ENCODE measurements at regions not wholly inside any gene's neighbourhood (a gene's known extent, or its start where the extent isn't known, plus 50 kb on each side); places are given as distances from the start of the nearest gene placed in this dataset.
A peak's percentile ranks its signal among the peaks of the same experiment; 100 is the strongest.
"Not testable (repeated sequence)": the region's sequence is repeated elsewhere in the genome, so short reads cannot be mapped to it uniquely, and the experiment has no call there.

DNA sequence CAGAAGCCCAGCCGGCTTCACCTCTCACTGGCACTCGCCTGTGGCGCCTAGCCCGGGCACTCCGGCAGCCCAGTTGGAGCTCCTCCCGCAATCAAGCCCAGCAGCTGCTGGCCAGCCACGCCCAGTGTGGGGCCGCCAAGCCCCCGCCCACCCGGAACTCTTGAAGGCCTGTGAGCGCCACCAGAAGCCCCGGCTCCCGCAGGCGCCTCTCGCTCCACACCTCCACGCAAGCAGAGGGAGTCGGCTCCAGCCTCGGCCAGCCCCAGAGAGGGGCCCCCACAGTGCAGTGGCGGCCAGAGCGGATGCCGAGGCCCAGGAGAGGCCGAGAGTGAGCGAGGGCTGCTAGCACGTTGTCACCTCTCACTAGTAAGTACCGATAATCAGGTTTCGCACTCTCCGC lies 240.7 kb downstream of the TFEC start:
- DNase-seq = no peak

DNA sequence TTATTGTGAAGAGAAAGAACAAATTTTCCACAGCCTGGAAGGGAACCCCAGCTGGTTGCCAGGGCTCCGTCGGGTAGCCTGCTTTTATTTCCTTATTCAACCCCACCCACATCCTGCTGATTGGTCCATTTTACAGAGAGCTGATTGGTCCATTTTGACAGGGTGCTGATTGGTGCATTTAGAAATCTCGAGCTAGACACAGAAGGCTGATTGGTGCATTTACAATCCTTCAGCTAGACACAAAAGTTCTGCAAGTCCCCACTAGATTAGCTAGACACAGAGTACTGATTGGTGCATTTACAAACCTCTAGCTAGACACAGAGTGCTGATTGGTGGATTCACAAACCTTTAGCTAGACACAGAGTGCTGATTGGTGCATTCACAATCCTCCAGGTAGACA lies 241.1 kb downstream of the TFEC start:
- not testable (repeated sequence) for DNase-seq

DNA sequence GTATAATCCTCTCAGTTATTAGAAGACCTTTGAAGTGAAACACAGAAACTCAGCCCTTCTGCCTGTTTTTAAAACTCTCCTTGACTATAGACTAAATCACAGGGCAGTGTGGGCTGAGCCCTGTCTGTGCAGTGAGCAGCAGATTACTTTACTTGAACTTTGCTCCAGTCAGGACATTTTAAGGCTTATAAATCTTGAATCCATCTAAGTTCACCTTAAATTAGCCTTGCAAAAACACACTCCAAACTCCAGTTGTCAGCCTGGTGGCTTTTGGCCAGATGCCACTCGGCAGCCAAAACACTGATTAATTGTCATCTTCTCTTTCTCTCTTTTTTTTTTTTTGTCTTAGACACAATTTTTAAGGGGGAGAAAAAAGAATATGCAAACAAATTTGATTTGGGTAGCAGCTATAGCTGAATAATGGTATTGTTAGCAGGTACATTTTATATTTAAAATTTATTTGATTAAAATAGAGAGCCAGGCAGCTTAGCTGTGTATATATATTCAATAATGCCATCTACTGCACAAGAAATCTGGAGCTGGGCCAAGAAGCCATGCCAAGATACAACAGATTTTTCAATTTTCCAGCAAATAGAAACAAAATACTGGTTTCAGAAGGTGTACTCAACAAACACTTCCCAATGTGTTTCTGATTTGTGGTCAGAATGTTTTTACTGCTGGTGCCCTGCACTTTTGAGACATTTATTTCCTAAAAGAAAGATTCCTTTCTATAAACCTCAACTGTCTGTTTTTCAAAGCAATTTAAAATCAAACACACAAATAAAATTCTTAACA lies 247.7 kb downstream of the TFEC start:
- peak; percentile 52 for DNase-seq

DNA sequence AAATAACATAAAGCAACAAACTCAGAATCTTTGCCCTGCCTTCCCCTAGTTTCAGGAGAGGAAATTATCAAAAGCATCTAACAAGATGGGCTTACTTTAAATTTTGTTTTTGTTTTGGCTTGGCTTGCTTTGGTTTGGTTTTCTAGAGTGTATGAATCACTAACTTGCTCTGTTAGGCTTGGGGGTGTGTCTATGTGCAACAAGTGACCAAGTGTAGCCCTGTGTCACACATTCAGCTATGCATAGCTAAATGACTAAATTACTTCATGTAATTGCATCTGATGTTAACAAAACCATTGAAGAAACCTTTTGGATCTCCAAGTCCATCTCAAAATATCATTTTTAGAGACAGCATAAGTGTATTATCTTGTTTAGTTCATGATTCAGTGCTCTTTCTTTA lies 251.0 kb downstream of the TFEC start:
- peak; percentile 5 for DNase-seq

DNA sequence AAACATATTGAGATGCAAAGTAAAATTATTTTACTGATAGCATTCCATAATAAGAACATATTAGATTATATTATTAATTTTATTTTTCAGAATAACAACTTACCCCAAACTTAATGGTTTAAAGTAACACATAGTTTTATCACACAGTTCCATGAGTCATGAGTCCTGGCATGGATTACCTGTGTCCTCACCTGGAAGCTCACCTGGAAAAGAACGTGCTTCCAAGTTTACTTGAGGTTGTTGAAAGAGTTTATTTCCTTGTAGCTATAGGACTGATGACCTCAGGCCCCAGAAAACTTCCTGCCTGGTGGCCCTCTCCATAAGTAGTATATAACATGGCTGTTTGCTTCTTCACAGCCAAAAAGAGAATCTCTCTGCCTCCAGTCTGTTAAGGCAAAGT lies 254.6 kb downstream of the TFEC start:
- DNase-seq = no peak

DNA sequence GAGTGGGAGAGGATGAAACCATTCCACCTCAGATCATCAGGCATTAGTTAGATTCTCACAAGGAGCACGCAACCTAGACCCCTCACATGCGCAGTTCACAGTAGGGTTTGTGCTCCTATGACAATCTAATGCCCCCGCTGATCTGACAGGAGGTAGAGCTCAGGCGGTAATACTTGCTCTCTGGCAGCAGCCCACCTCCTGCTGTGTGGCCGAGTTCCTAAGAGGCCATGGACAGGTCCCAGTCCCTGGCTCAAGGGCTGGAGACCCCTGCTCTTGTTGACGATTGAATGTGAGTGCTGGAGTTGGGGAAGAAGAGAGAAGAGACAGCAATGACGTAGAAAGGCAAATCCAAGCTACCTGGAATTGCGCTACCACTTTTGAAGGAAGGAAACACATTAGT lies 267.2 kb downstream of the TFEC start:
- no peak for DNase-seq

DNA sequence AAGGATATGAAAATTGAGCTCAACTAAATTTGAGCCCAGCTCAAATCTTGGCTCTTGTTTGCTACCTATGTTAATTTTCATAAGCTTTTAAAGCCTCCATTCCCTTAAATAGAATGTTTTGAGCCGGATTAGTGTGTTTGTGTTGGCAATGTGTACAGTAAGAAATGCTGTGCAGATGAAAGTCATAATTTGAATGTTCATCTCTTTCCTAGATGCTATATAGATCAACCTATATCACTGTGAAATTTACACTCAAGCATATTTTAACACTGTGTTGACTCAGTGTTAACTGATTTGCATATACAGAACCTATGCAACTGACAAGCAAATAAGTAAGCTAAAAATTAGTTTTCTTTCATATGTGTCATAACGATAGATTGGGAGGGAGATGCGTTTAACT lies 272.5 kb downstream of the TFEC start:
- DNase-seq = no peak

DNA sequence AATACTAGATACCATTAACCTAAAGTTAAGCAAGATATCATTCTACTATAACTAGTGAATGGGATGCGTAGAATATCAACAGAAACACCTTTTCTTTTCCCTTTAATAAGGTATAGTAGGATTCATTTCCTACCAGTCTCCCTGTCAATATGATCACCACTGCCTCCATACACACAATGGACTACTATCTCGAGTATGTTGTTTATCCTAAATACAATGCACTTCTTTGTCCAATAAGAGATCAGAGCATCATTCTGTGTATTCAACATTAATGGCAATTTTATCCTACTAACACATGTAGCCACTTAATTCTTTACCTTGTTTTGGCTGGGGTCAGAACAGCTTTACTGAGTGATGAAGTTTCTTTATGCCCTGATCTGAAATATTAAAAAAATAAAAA lies 276.3 kb downstream of the TFEC start:
- no peak for DNase-seq

DNA sequence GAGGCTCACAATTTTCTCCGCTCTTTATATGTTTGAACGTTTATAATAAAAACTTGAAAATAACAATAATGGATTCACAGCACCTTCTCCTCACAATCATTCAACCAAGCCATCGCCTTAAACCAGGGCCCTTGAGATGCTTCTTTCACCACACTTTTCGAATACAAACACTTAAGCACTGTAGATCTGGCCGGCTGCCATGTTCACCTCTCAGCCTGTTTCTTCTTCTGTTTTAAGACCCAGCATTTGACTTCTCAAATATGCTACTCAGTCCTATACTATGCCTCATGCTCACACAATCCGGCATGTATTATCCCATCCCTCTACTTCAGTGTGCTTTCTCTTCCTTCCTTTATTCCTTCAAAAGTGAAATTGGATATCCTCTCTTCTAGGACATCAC lies 280.6 kb downstream of the TFEC start:
- no peak for DNase-seq

DNA sequence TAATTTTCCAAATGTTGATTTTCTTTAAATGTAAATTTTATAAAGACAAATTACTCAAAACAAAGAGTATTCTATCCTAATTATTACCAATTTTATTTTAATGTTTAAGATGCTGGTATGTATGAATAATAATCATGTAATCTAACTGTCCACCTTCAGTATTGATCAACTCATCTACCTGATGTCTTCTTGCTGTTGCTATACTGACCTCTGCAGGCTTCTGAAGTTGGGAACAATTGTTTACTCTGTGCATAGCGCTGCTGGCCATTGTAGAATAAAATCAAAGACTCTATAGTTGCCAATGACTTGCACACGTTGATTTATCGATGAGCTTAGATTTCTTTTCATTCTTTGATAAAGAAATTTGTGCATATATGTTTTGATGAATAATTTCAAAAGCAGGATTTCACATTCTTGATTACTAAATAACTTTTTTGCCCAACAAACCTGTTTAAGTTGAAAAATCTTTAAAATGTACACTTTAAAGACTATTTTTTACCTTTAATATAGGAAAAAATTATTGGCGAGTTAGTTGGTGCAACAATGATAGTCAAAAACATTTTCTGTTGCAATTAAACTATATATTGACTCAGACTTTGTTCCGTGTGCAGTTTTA lies 282.3 kb downstream of the TFEC start:
- peak; percentile 9 for DNase-seq

DNA sequence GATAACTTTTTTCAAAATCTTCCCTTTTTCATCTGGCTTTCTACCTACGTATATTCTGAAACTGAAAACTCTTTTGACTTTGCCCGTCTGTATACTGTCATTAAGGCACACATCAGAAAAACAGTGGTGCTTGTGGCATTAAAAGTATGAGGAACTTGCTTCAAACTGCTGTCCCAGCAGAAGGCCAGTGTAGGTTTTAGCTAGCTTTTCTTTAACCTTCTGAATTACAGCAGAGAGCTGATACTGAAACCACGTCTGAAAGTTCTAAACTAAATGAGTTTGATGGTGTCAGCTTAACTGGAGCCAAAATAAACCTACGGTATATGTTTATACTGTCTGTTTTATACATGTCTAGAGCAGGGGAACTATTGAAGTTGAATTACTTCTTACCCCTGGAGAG lies 283.4 kb downstream of the TFEC start:
- DNase-seq = no peak

DNA sequence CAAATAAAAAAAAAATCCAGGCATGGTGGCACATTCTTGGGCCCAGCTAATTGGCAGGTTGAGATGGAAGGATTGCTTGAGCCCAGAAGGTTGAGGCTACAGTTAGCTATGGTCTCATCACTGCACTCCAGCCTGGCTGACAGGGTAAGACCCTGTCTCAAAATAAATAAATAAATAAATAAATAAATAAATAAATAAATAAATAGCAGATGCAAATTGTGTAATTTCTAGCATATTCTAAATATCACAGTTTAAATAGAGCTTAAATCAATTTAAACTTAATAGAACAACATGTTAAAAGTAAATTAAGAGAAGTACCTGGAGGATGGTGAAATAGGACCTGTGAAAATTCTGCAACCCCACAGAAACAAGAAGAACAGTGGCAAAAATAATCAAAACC lies 290.5 kb downstream of the TFEC start:
- no peak for DNase-seq

DNA sequence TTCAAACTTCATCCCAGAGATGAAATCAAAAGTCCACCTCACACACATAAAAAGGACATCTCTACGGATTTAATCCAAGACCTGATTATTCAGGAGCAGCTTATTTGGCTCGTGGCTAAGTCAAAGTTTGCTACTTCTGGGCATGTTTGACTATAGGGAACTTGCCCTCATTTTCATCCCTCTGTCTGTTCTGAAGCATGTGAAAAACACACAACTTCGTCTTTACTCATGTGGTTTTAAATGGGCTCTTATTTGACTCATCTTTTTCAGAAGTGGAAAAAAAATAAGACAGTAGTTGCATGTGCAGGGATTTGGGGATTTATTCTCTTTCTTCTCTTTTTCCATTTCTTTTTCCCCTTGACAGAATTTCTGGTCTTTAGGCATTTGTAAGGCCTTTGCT lies 295.9 kb downstream of the TFEC start:
- DNase-seq = peak; percentile 46

DNA sequence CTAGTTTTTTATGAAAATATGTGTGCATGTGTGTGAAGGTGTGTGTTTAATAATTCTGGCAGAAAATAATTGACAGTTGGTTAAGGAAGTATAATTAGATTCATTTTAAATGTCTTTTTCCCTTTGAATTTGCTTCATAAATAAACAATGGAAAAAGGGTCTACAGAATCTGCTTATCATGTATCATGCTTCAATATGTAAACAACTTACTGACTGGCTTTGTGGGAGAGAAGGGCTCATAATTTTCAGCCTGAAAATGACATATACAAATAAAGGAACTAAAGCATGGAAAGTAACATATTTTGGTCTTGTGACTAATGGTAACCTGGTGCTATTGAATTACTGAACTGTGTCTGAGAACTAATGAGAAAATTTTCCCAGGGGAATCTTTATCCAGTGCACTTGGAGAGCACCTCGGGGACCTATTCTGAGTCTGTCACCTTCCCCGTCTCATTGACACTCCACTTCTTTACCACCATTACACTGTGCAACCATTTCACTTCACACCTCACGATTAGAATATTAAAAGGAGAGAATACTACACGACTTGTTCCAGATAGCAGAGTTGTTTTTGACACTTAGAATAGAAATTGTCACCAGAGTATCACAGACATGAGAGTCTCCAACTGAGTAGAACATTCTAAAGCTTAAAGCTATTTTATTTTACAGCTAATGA lies 298.6 kb downstream of the TFEC start:
- no peak for DNase-seq

DNA sequence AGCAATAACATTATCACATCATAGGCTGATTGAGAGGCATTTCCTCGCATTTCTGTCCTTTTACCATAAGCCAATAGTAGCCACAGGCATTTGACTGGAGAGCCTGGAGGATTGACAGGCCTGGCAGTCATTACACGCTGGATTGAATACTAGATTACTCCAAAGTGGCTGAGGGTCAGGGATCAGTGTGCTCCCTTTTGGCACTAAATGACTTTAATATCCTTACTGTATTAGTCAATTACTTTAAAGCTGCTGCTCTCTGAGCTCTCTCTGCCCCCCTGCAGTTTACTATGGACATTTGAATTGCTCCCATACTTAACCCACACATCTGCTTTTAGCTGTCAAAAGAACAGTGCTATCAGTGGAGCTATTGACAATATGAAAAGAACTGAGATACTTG lies 302.0 kb downstream of the TFEC start:
- no peak for DNase-seq

DNA sequence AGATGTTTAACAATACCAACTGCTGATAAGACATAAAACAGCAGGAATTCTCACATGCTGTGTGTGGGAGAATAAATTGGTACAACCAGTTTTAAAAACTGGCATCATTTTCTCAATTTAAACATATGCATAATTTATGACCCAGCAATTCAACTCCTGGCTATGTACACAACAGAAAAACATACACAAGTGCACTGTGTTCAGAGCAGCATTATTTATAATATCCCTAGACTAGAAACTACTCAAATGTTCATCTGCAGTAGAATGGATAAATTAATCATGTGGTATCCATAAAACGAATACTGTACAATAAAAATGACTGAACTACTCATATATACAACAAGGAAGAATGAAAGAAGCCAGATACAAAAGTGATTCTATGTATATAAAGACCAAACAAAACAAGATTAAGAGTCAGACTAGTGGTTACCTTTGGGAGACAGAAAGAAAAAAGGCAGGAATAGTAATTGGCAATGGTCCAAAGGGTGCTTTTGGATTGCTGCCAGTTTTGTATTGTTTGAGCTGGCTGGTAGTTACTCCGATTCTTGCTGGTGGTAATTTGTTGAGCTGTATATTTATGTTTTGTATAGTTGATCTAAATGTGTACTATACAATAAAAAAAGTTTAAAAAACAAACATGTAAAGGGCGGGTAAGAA lies 306.0 kb downstream of the TFEC start:
- no peak for DNase-seq

DNA sequence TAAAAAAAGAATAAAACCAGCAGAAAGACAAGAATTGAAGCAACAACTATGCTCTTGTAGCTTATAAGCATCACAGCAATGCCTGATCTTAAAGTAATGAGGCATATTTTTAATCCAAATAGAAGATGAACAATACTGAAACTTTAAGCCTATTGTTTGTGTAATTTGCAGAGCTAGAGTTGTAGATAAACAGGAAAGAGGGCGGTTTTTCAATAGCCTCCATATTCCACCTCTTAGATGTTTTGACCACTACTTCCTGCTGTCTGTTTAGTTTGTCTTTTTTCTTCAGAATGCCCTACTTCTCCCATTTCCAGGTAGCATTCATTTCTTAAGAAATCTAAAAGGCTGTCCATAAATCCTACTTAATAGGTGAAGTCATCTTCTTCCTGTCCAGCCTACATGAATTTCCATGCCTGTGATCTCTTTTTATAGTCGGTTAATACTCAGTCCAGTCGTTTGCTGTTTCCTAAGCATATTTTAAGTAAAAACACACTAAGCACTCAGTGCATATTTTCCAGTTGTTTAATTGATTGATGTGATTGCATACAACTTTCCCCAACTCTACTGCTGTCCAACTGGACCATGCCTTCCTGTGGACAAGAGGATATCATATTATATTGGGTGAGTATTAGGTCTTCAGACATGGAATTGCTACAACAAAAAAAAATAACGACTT lies 308.1 kb downstream of the TFEC start:
- no peak for DNase-seq

DNA sequence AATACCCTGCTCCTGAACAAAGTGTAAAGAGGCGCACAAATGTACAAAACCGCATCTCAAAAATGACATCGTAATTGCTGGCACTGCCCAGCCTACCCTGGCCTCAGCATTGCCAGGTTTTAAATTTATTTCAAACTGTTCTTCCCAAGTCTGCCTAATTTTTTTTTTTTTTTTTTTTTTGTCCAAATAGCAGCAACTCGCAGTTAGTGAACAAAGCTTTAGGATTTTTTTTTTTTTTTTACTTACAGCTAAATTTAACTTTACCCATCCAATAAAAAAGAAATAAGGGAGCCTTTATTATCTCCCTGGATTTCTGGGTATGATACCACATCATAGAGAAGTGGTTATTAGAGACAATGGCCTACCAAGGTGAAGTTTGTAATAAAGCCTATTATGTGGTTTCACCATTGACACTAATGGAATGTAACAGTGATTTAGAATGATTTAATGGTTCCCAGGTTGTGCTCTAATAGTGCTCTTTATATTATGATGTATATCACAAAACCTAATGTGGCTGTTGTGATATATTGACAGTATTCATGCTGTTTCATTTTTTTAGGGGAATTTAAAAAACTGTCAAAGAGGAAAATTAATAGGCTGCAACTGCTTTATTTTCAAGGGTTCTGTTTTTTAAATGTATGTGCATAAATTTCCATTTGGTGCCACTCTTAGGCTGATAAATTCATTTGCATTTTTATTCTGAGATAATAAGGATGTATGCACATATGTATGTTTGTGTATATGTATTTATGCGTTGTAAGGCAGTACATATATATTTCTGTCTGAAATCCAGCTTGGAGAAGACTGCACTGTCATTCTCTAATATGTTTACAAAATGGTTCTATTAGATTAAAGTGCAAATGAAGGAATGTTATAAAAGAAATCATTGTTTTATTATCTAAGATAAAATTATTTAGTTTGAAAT lies 309.0 kb downstream of the TFEC start:
- no peak for DNase-seq

DNA sequence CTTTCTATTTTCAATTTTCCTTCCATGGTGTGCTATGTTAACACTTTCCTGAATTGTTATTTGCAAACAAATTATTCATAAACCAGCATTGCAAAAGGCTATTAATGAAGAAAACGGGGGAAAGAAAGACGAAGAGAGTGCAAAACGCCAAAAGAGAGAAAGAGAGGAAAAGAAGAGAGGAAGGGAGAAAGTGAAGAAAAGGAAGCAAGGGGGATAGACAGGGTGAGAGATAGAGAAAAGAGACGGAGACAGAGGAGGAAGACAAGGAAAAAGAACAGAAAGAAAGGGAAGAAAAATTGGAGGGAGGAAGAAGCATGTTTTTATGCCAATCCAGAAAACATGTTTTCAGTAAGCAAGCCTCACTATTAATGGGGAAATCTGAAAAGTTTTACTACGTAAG lies 310.6 kb downstream of the TFEC start:
- DNase-seq = no peak

DNA sequence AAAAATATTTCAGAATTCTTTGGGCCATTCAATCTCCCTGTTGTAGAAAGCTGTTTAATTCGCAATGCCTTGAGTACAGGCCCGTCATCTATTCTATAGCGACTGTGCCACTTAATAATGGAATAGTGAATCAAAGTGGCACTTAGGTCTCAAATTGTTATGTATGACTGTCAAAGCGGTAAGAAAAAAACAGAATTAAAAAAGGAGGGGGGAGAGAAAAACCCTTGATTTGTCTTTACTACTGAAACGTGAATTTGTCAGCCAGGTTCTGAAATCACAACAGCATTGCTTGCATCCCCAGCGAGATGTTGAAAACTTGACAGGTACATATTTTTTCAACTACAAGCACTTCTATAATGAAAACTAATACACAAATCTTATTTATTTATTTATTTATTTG lies 320.9 kb downstream of the TFEC start:
- no peak for DNase-seq

DNA sequence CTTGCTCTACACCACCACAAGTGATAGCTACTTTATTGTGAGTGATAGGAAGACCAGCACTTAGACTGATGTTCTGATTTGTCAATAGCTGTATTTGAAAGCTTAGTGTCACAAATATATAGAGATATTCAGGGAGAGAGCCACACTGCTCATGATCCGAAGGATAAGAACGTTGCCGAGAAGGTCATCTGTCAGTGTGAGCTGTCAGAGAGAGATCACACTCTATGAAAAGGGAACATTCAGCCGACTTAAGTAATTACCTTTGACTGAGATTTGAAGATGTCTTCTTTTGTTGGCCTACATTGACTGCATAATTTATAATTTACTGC lies 322.6 kb downstream of the TFEC start:
- no peak for DNase-seq

All from fibroblast of skin of scalp (primary cell).